Mesenchymal stem cell (in vitro differentiated cells and primary cell): ENCODE measurements at regions not wholly inside any gene's neighbourhood (a gene's known extent, or its start where the extent isn't known, plus 50 kb on each side); places are given as distances from the start of the nearest gene placed in this dataset. TPM values are rescaled to one million over a fixed set of nuclear protein-coding genes. Genes with fewer than 3 reads are reported as not detected.

Experiments
- DNase-seq: peaks from one replicate; pipeline ENCODE4 v3.0.0-alpha.2; 2013
- H2AFZ ChIP-seq: one replicate; pipeline ENCODE4 v1.6.1; 2013; ENCODE audit warnings: low read depth, mild to moderate bottlenecking, control low read depth, inconsistent platforms, low read length, moderate library complexity
- H2AK5ac ChIP-seq: 2 replicates; pipeline ENCODE4 v1.6.1; 2013; ENCODE audit warnings: low read length, moderate library complexity, mild to moderate bottlenecking, inconsistent platforms; ENCODE audit not compliant: severe bottlenecking
- H2BK120ac ChIP-seq: one replicate; pipeline ENCODE4 v1.6.1; 2013; ENCODE audit warnings: low read depth, mild to moderate bottlenecking, inconsistent platforms, low read length, moderate library complexity
- H2BK12ac ChIP-seq, 2 experiments: one replicate each; pipeline ENCODE4 v1.6.1; 2013; ENCODE audit warnings: inconsistent platforms in 2 of 2, low read length in 2 of 2, mild to moderate bottlenecking in 2 of 2, moderate library complexity in 2 of 2, control low read depth in 1 of 2
- H2BK15ac ChIP-seq: one replicate; pipeline ENCODE4 v1.6.1; 2013; ENCODE audit warnings: mild to moderate bottlenecking, low read depth, inconsistent platforms; ENCODE audit not compliant: poor library complexity, severe bottlenecking
- H2BK5ac ChIP-seq: 2 replicates; pipeline ENCODE4 v1.6.1; 2013; ENCODE audit warnings: low read depth, mild to moderate bottlenecking, low read length, control low read depth, inconsistent platforms; ENCODE audit not compliant: poor library complexity, severe bottlenecking
- H3K14ac ChIP-seq, 2 experiments: one replicate each; pipeline ENCODE4 v1.6.1; 2013; ENCODE audit warnings: inconsistent platforms in 2 of 2, low read length in 2 of 2, control low read depth in 1 of 2, mild to moderate bottlenecking in 1 of 2, moderate library complexity in 1 of 2
- H3K18ac ChIP-seq, 2 experiments: one replicate each; pipeline ENCODE4 v1.6.1; 2013; ENCODE audit warnings: inconsistent platforms in 2 of 2, low read length in 2 of 2, control low read depth in 1 of 2, low read depth in 1 of 2, mild to moderate bottlenecking in 1 of 2
- H3K23ac ChIP-seq, 2 experiments: one replicate each; pipeline ENCODE4 v1.6.1; 2013; ENCODE audit warnings: inconsistent platforms in 2 of 2, low read length in 2 of 2, mild to moderate bottlenecking in 2 of 2, moderate library complexity in 2 of 2, control low read depth in 1 of 2
- H3K27ac ChIP-seq: 2 replicates; pipeline ENCODE4 v1.5.1; 2013; ENCODE audit warnings: mild to moderate bottlenecking, moderate library complexity, low read length, control low read depth, inconsistent platforms; ENCODE audit not compliant: poor library complexity, severe bottlenecking
- H3K27me3 ChIP-seq, 2 experiments: 2 replicates each; pipeline versions ENCODE4 v1.6.1 to v1.7.0; 2013; ENCODE audit warnings: low read length in 2 of 2, mild to moderate bottlenecking in 2 of 2, moderate library complexity in 2 of 2, control low read depth in 1 of 2, inconsistent platforms in 1 of 2; ENCODE audit not compliant: control insufficient read depth in 1 of 2, insufficient read depth in 1 of 2
- H3K36me3 ChIP-seq, 2 experiments: 2 replicates each; pipeline versions ENCODE4 v1.6.1 to v1.7.0; 2013; ENCODE audit warnings: low read length in 2 of 2, control low read depth in 1 of 2, inconsistent platforms in 1 of 2, low read depth in 1 of 2, mild to moderate bottlenecking in 1 of 2; ENCODE audit not compliant: insufficient read depth in 2 of 2, control insufficient read depth in 1 of 2
- H3K4ac ChIP-seq, 2 experiments: one replicate each; pipeline ENCODE4 v1.6.1; 2013; ENCODE audit warnings: inconsistent platforms in 2 of 2, low read length in 2 of 2, mild to moderate bottlenecking in 2 of 2, moderate library complexity in 2 of 2, control low read depth in 1 of 2, low read depth in 1 of 2
- H3K4me1 ChIP-seq: 2 replicates; pipeline ENCODE4 v1.6.1; 2013; ENCODE audit warnings: low read depth, low read length, control low read depth; ENCODE audit not compliant: control insufficient read depth, insufficient read depth
- H3K4me2 ChIP-seq: 2 replicates; pipeline ENCODE4 v1.6.1; 2013; ENCODE audit warnings: low read length, mild to moderate bottlenecking, inconsistent platforms; ENCODE audit not compliant: poor library complexity, severe bottlenecking
- H3K4me3 ChIP-seq, 2 experiments: 2 replicates each; pipeline versions ENCODE4 v1.5.1 to v1.7.0; 2013; ENCODE audit warnings: low read length in 2 of 2, mild to moderate bottlenecking in 2 of 2, control low read depth in 1 of 2, low read depth in 1 of 2; ENCODE audit not compliant: insufficient read depth in 1 of 2
- H3K79me1 ChIP-seq: replicated peaks from 2 replicates; pipeline ENCODE4 v1.6.1; 2013; ENCODE audit warnings: mild to moderate bottlenecking, control low read depth, low read length, inconsistent platforms; ENCODE audit not compliant: poor library complexity, severe bottlenecking
- H3K9ac ChIP-seq: 2 replicates; pipeline ENCODE4 v1.7.0; 2013; ENCODE audit warnings: mild to moderate bottlenecking, low read length, moderate library complexity
- H3K9me3 ChIP-seq: 2 replicates; pipeline ENCODE4 v1.7.0; 2013; ENCODE audit warnings: mild to moderate bottlenecking, low read length; ENCODE audit not compliant: control insufficient read depth
- H4K8ac ChIP-seq: one replicate; pipeline ENCODE4 v1.6.1; 2013; ENCODE audit warnings: inconsistent platforms, mild to moderate bottlenecking, low read length, moderate library complexity
- H4K91ac ChIP-seq: one replicate; pipeline ENCODE4 v1.6.1; 2013; ENCODE audit warnings: mild to moderate bottlenecking, low read length, inconsistent platforms
- WGBS: methylation state at CpG from one replicate; pipeline ENCODE4 v1.1.7; 2013; ENCODE audit warnings: mixed read lengths; 5-methylcytosine and 5-hydroxymethylcytosine counted together
- small RNA-seq: library from polyadenylated mRNA; stranded (forward); fragments of <200 nt; extraction: miRNeasy Mini kit (QIAGEN cat#:217004); gene quantifications from one replicate; pipeline ENCODE3, GENCODE V24; 2013; ENCODE audit warnings: low read depth

DNA sequence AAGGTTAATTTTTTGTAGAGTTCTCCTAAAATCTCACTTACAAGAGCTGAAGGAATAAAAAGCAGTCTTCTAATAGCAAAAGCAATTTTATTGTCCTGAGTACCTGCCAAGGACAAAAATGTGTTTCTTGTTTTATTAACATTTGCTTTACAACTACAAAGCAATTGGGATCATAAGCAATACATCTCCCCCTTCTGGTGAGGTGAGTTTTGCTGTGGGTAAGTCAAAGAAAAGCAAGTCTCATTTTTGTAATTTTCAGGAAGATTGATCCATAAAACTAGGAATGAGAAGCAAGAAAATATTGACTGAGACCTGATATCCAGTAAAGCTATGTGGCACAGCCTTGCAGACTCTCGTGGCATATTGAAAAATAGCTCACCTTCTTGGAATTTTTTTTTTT is 2162.7 kb downstream of the NCAM2 start:
- no peak overlapping the region for H4K8ac ChIP-seq
- H2BK120ac ChIP-seq = no peak overlapping the region
- no peak overlapping the region for H3K4ac ChIP-seq
- H2BK12ac ChIP-seq = no peak overlapping the region
- no peak overlapping the region for H3K23ac ChIP-seq
- no peak overlapping the region for H3K14ac ChIP-seq
- no peak overlapping the region for H2BK5ac ChIP-seq
- H3K9ac ChIP-seq = no peak overlapping the region
- H3K27ac ChIP-seq = no peak overlapping the region
- no peaks in the 10 kb centered on the region for H3K36me3 ChIP-seq
- no peak overlapping the region for H2AFZ ChIP-seq
- no peak overlapping the region for H3K4me3 ChIP-seq
- H2AK5ac ChIP-seq = no peak overlapping the region
- H3K27me3 ChIP-seq = no peaks in the 10 kb centered on the region
- no peaks in the 10 kb centered on the region for H3K4me1 ChIP-seq
- H3K79me1 ChIP-seq = no peaks in the 10 kb centered on the region
- no peak overlapping the region for H3K4me2 ChIP-seq
- no peak overlapping the region for H2BK15ac ChIP-seq
- WGBS = 85% methylated on average over 1 of the region's 1 CpG
- DNase-seq = no peak
- H3K9me3 ChIP-seq = no peaks in the 10 kb centered on the region
- H4K91ac ChIP-seq = no peak overlapping the region
- H3K18ac ChIP-seq = no peak overlapping the region

GRCh38 chr21:23162198-23162946 is 2164.2 kb downstream of the NCAM2 start:
- DNase-seq = peak; percentile 0
- Histone ChIP-seq H2AK5ac (no peak overlapping the region), H3K4ac (no peak overlapping the region), H3K9me3 (peaks cover 3% of the 10 kb centered on the region), H4K91ac (no peak overlapping the region), H3K18ac (no peak overlapping the region), H2BK15ac (no peak overlapping the region), H3K4me3 (no peak overlapping the region), H4K8ac (no peak overlapping the region), H3K4me2 (no peak overlapping the region), H3K36me3 (no peaks in the 10 kb centered on the region), H2BK12ac (no peak overlapping the region), H2AFZ (no peak overlapping the region), H3K27me3 (no peaks in the 10 kb centered on the region), H3K23ac (no peak overlapping the region), H3K4me1 (no peaks in the 10 kb centered on the region), H2BK5ac (no peak overlapping the region), H3K9ac (no peak overlapping the region), H3K14ac (no peak overlapping the region), H3K79me1 (no peaks in the 10 kb centered on the region), H3K27ac (no peak overlapping the region), H2BK120ac (no peak overlapping the region)
- WGBS = 19% methylated on average over 4 of the region's 4 CpGs

Small RNA genes in the stretch of these regions (small RNA-seq; reads per million reads assigned to genes)
- gene MIR6130 = not detected
- gene RNU4-45P = not detected
